Type B pancreatic cell (in vitro differentiated cells): ENCODE measurements at regions not wholly inside any gene's neighbourhood (a gene's known extent, or its start where the extent isn't known, plus 50 kb on each side); places are given as distances from the start of the nearest gene placed in this dataset.

ENCODE experiments used
- DNase-seq: peaks from one replicate; pipeline ENCODE4 v3.0.0; 2021; ENCODE audit warnings: mixed read lengths; ENCODE audit not compliant: unreplicated experiment; ENCODE audit errors: extremely low spot score
- H3K27ac Mint-ChIP-seq: 2 replicates; pipeline ENCODE4 v1.8.0; 2021; ENCODE audit warnings: mild to moderate bottlenecking, mixed read lengths
- H3K27me3 Mint-ChIP-seq: 2 replicates; pipeline ENCODE4 v1.8.0; 2021; ENCODE audit warnings: mixed read lengths
- H3K36me3 Mint-ChIP-seq: 2 replicates; pipeline ENCODE4 v1.8.0; 2021; ENCODE audit warnings: mixed read lengths
- H3K4me1 Mint-ChIP-seq: one replicate; pipeline ENCODE4 v1.8.0; 2021; ENCODE audit warnings: mixed read lengths; ENCODE audit not compliant: unreplicated experiment
- H3K4me3 Mint-ChIP-seq: 2 replicates; pipeline ENCODE4 v1.8.0; 2021; ENCODE audit warnings: mild to moderate bottlenecking, mixed read lengths
- H3K9me3 Mint-ChIP-seq: 2 replicates; pipeline ENCODE4 v1.8.0; 2021; ENCODE audit warnings: mixed read lengths
- TF ChIP-seq, protein P1 (sequence below): fragments of 200-600 bp; sonication (generic); conservative IDR thresholded peaks from 2 replicates; pipeline ENCODE4 v1.5.0; 2021; ENCODE audit warnings: antibody characterized with exemption, mild to moderate bottlenecking

DNA sequence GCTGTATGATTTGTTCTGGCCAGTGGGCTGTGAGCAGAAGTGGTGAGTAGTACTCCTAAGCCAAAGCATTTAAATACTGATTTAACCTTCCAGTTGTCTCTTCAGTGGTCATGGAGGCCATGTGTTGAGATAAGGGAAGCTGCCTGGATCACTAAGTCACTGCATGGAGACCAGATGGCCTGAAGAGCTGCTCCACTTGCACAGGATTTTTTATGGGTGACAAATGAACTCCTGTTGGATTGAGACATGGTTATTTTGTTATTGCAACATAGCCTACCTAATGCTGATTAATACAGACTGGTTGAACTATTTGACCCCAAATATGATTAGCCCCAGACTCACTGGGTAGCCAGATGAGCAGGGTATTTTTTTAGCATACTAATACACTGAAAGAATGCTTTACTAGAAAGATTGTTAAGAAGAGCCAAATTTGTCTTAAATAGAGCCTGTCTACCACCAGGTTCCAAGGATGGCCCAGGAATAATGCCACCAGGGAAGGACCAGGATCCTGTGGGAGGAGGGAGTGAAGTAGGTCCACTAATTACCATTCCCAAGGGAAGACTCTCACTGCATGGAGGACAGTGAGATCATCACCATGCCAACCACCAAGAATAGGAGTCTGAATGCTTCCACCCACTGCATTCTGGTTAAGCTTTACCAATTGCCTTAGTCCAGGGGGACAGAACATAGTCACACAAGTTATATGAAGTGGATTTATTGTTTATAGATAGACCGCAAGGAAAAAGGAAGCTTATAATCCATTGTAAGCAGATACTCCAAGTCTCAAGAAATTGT, 187.4 kb upstream of the IRX6 start:
- TF ChIP-seq, protein P1, sequence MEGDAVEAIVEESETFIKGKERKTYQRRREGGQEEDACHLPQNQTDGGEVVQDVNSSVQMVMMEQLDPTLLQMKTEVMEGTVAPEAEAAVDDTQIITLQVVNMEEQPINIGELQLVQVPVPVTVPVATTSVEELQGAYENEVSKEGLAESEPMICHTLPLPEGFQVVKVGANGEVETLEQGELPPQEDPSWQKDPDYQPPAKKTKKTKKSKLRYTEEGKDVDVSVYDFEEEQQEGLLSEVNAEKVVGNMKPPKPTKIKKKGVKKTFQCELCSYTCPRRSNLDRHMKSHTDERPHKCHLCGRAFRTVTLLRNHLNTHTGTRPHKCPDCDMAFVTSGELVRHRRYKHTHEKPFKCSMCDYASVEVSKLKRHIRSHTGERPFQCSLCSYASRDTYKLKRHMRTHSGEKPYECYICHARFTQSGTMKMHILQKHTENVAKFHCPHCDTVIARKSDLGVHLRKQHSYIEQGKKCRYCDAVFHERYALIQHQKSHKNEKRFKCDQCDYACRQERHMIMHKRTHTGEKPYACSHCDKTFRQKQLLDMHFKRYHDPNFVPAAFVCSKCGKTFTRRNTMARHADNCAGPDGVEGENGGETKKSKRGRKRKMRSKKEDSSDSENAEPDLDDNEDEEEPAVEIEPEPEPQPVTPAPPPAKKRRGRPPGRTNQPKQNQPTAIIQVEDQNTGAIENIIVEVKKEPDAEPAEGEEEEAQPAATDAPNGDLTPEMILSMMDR, result no peak
- Mint-ChIP-seq H3K36me3 (no peaks in the 10 kb centered on the region), H3K27me3 (peaks cover 27% of the 10 kb centered on the region), H3K9me3 (peaks cover 4% of the 10 kb centered on the region), H3K4me1 (peaks cover 10% of the 10 kb centered on the region), H3K4me3 (no peak overlapping the region), H3K27ac (no peak overlapping the region)
- no peak for DNase-seq

DNA sequence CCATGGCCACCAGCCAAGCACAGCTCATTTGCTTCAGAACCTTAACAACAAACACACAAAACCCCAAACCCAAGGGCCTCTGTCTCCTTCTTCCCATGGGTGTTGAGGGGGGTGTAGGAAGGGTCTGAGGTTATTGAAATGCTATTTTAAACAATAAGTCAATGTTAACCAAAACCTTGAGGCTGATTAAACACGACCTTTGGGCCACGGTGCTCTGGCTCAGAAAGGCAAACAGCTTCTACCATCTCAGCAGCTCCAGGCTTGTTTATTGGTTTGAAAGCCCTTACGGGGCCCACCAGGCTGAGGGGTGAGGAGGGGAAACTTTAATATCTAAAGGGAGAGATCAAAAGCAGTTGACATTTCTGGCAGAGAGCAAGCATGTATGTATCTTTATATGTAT, 185.7 kb upstream of the IRX6 start:
- TF ChIP-seq, protein P1, result no peak
- Mint-ChIP-seq H3K36me3 (no peaks in the 10 kb centered on the region), H3K27ac (no peak overlapping the region), H3K4me1 (peaks cover 10% of the 10 kb centered on the region), H3K27me3 (peaks cover 27% of the 10 kb centered on the region), H3K9me3 (peaks cover 4% of the 10 kb centered on the region), H3K4me3 (no peak overlapping the region)
- DNase-seq, result no peak

DNA sequence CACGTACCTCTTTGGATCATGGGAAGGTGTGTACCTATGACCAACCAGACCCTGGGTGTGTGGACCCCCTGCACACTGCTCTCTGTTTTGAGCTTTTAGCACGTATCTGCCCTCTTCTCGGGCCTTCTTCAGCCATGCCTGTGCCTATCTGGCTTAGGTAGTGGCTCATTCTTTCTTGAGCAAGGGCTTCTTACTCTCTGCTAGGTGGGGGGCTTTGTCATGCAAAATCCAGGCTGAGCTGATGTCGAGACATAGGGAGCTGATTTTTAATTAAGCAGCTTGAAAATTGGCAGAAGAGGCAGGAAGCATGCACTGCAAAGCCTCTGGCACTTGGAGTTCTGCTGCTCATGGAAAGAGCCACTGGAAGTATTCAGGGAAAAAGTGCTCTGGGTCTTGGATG, 181.6 kb upstream of the IRX6 start:
- H3K4me1 Mint-ChIP-seq, result peaks cover 22% of the 10 kb centered on the region
- DNase-seq, result no peak
- peaks cover 4% of the 10 kb centered on the region for H3K9me3 Mint-ChIP-seq
- TF ChIP-seq, protein P1, result no peak
- no peaks in the 10 kb centered on the region for H3K36me3 Mint-ChIP-seq
- no peak overlapping the region for H3K27ac Mint-ChIP-seq
- H3K27me3 Mint-ChIP-seq, result peaks cover 21% of the 10 kb centered on the region
- H3K4me3 Mint-ChIP-seq, result no peak overlapping the region

DNA sequence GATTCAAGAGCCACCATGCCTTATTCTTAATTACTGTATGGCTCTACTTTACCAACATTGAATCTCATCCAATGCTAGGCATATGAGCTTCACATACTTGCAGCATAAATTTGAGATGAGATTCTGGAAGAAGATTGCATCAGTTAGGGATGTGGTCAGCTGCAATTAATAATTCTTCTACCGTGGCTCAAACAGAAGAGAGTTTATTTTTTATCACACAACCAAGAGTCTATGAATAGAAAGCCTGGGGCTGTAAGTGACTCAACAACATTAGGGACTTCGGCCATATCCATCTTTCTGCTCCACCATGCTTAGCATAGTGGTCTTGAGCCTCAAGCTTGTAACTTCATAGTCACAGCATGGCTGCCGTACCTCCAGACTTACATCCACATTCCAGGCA, 179.4 kb upstream of the IRX6 start:
- DNase-seq, result no peak
- TF ChIP-seq, protein P1, result no peak
- Mint-ChIP-seq H3K36me3 (no peaks in the 10 kb centered on the region), H3K4me3 (no peak overlapping the region), H3K27me3 (peaks cover 22% of the 10 kb centered on the region), H3K4me1 (peaks cover 16% of the 10 kb centered on the region), H3K27ac (no peak overlapping the region), H3K9me3 (peaks cover 8% of the 10 kb centered on the region)

DNA sequence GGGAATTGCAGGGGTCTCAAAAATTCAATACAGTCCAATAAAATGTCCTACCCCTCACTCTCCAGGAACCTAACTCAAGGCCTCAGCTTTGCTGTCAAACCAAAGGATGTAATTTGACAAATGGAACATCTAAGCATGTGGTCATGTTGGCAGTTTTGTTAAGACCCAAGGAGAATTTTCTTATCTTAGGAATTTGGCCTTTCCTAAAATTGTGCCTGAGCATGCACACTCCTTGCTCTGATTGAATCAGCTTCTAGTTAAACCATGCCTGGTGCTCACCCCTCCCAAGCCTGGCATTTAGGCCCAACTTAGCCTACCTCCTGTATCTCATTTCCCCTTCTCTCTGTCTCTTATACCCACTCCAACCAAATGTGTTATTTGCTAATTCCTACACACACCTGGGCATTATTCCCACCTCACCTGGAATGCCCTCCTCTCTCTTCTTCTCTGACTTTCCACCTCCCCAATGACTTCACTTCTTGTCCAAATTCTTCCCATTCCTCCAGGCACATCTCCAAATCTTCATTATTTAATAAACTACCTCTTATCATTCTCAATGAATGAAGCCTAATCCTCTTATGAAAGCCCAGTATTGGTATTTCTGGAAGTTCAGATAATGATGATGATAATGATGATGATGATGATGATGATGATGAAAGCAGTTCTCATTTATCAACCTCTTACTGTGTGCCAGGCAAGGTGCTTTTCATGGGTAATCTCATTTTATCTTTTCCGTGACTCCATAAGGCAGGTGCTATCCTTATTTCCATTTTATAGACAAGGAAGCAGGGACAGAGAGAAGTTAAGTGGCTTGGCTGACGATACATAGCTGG, 178.0 kb upstream of the IRX6 start:
- Mint-ChIP-seq H3K27me3 (peaks cover 17% of the 10 kb centered on the region), H3K9me3 (peaks cover 4% of the 10 kb centered on the region), H3K4me1 (peaks cover 16% of the 10 kb centered on the region), H3K4me3 (no peak overlapping the region), H3K36me3 (no peaks in the 10 kb centered on the region), H3K27ac (no peak overlapping the region)
- TF ChIP-seq, protein P1, result no peak
- no peak for DNase-seq
